ENCODE measurements at regions not wholly inside any gene's neighbourhood (a gene's known extent, or its start where the extent isn't known, plus 50 kb on each side); places are given as distances from the start of the nearest gene placed in this dataset.

GRCh38 chr6:51077821-51078518 is 259.3 kb downstream of the TFAP2B start:
- Histone ChIP-seq H3K4me1 (ENCODE audit: insufficient read depth, low read length) (no peaks in the 10 kb centered on the region), H3K4me3 (ENCODE audit: low read length) (no peak overlapping the region), H3K9me3 (ENCODE audit: control insufficient read depth in 1 of 2, insufficient read depth in 1 of 2, low read length in 2 of 2) (no peaks in the 10 kb centered on the region), H3K27ac (ENCODE audit: low read depth in 1 of 2, low read length in 2 of 2) (no peak overlapping the region), H3K36me3 (ENCODE audit: insufficient read depth, low read length) (no peaks in the 10 kb centered on the region), H3K27me3 (ENCODE audit: control insufficient read depth in 1 of 2, insufficient read depth in 2 of 2, low read length in 2 of 2) (no peaks in the 10 kb centered on the region)
- Mint-ChIP-seq H3K27me3 (no peaks in the 10 kb centered on the region), H3K4me3 (no peak overlapping the region), H3K9me3 (peaks cover 3% of the 10 kb centered on the region), H3K27ac (no peak overlapping the region), H3K4me1 (ENCODE audit: low read depth) (no peaks in the 10 kb centered on the region), H3K36me3 (ENCODE audit: low read depth) (no peaks in the 10 kb centered on the region)
- no peak for ATAC-seq (ENCODE audit: poor library complexity)
- no peak for TF ChIP-seq CTCF (IDR thresholded peaks at IDR 0.05)
- POLR2A ChIA-PET: no interaction called here
- no peak for DNase-seq
- CTCF ChIA-PET: no interaction called here
- intact Hi-C loops (cut with DNase I, micrococcal nuclease): no loop called here

GRCh38 chr6:51090343-51090742 is 271.7 kb downstream of the TFAP2B start:
- Mint-ChIP-seq H3K9me3 (peaks cover 9% of the 10 kb centered on the region), H3K4me1 (ENCODE audit: low read depth) (no peaks in the 10 kb centered on the region), H3K36me3 (ENCODE audit: low read depth) (no peaks in the 10 kb centered on the region), H3K4me3 (no peak overlapping the region), H3K27ac (no peak overlapping the region), H3K27me3 (no peaks in the 10 kb centered on the region)
- intact Hi-C loops (cut with DNase I, micrococcal nuclease): no loop called here
- Histone ChIP-seq H3K27me3 (ENCODE audit: control insufficient read depth in 1 of 2, insufficient read depth in 2 of 2, low read length in 2 of 2) (no peaks in the 10 kb centered on the region), H3K27ac (ENCODE audit: low read depth in 1 of 2, low read length in 2 of 2) (no peak overlapping the region), H3K9me3 (ENCODE audit: control insufficient read depth in 1 of 2, insufficient read depth in 1 of 2, low read length in 2 of 2) (peaks cover 0 to 5% of the 10 kb centered on the region in 2 experiments), H3K4me1 (ENCODE audit: insufficient read depth, low read length) (no peaks in the 10 kb centered on the region), H3K36me3 (ENCODE audit: insufficient read depth, low read length) (no peaks in the 10 kb centered on the region), H3K4me3 (ENCODE audit: low read length) (no peak overlapping the region)
- DNase-seq (no peak), ATAC-seq (ENCODE audit: poor library complexity) (no peak)
- no peak for TF ChIP-seq CTCF (IDR thresholded peaks at IDR 0.05)
- ChIA-PET CTCF (no interaction called here), POLR2A (no interaction called here)

- Histone ChIP-seq H3K4me1 (ENCODE audit: insufficient read depth, low read length) (no peaks in the 10 kb centered on the region), H3K36me3 (ENCODE audit: insufficient read depth, low read length) (no peaks in the 10 kb centered on the region), H3K9me3 (ENCODE audit: control insufficient read depth in 1 of 2, insufficient read depth in 1 of 2, low read length in 2 of 2) (peaks cover 0 to 5% of the 10 kb centered on the region in 2 experiments), H3K27me3 (ENCODE audit: control insufficient read depth in 1 of 2, insufficient read depth in 2 of 2, low read length in 2 of 2) (no peaks in the 10 kb centered on the region), H3K27ac (ENCODE audit: low read depth in 1 of 2, low read length in 2 of 2) (no peak overlapping the region), H3K4me3 (ENCODE audit: low read length) (no peak overlapping the region)
- Mint-ChIP-seq H3K27ac (no peak overlapping the region), H3K9me3 (peaks cover 13% of the 10 kb centered on the region), H3K27me3 (no peaks in the 10 kb centered on the region), H3K4me1 (ENCODE audit: low read depth) (no peaks in the 10 kb centered on the region), H3K36me3 (ENCODE audit: low read depth) (no peaks in the 10 kb centered on the region), H3K4me3 (no peak overlapping the region)
- DNase-seq (no peak), ATAC-seq (ENCODE audit: poor library complexity) (no peak)
- intact Hi-C loops (cut with DNase I, micrococcal nuclease): no loop called here
- ChIA-PET POLR2A (no interaction called here), CTCF (no interaction called here)
- TF ChIP-seq CTCF (IDR thresholded peaks at IDR 0.05): no peak
Measured at GRCh38 chr6:51093871-51094270, 275.2 kb downstream of the TFAP2B start.

Measured in CD4-positive, alpha-beta T cell (primary cell).